GM20000 (cell line): ENCODE measurements at regions not wholly inside any gene's neighbourhood (a gene's known extent, or its start where the extent isn't known, plus 50 kb on each side); places are given as distances from the start of the nearest gene placed in this dataset.

ENCODE experiments used
- DNase-seq: peaks from one replicate; pipeline ENCODE4 v3.0.0; 2012; ENCODE audit warnings: low spot score
- TF ChIP-seq, protein P1 (sequence below): IDR thresholded peaks from 2 replicates; pipeline ENCODE4 v1.5.1; 2012; ENCODE audit warnings: mild to moderate bottlenecking, control low read depth; ENCODE audit errors: extremely low read depth, missing control alignments

GRCh38 chr3:168469436-168469835 is 373.7 kb upstream of the GOLIM4 start:
- TF ChIP-seq, protein P1, sequence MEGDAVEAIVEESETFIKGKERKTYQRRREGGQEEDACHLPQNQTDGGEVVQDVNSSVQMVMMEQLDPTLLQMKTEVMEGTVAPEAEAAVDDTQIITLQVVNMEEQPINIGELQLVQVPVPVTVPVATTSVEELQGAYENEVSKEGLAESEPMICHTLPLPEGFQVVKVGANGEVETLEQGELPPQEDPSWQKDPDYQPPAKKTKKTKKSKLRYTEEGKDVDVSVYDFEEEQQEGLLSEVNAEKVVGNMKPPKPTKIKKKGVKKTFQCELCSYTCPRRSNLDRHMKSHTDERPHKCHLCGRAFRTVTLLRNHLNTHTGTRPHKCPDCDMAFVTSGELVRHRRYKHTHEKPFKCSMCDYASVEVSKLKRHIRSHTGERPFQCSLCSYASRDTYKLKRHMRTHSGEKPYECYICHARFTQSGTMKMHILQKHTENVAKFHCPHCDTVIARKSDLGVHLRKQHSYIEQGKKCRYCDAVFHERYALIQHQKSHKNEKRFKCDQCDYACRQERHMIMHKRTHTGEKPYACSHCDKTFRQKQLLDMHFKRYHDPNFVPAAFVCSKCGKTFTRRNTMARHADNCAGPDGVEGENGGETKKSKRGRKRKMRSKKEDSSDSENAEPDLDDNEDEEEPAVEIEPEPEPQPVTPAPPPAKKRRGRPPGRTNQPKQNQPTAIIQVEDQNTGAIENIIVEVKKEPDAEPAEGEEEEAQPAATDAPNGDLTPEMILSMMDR, result no peak
- DNase-seq, result no peak

DNA sequence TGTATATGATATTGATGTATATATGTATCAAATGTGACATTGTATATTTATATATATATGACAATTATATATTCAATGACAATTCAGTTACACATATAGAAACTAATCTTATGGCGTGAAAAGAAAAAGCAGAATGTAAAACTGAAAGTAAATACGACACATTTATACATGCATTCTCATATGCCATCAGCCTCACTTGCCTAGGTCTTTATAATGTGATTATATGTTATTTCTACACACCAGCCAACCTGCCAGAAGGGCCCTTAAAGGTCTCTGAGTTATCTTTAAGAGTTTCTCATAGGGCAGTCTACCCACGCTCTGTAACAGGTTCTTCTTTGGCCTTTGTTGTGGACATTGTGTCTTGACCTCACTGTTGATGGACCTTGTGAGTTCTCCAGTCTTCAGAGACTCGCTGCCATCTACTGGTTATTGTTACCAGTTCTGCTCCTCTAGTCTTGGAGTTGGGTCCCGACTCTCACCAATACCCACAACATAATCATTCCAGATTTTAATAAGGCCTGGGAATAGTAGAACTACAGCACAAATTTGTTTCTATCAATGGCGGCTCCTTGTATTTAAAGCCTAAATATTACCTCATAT is 371.5 kb upstream of the GOLIM4 start:
- TF ChIP-seq, protein P1, result peak; percentile 27
- DNase-seq, result peak; percentile 23

GRCh38 chr3:168461793-168462192 is 366.1 kb upstream of the GOLIM4 start:
- no peak for DNase-seq
- TF ChIP-seq, protein P1, result no peak

GRCh38 chr3:168459226-168459784 is 363.6 kb upstream of the GOLIM4 start:
- DNase-seq, result no peak
- TF ChIP-seq, protein P1, result no peak

GRCh38 chr3:168457954-168458539 is 362.3 kb upstream of the GOLIM4 start:
- DNase-seq, result no peak
- TF ChIP-seq, protein P1, result no peak

GRCh38 chr3:168455814-168456213 is 360.1 kb upstream of the GOLIM4 start:
- TF ChIP-seq, protein P1, result no peak
- no peak for DNase-seq

DNA sequence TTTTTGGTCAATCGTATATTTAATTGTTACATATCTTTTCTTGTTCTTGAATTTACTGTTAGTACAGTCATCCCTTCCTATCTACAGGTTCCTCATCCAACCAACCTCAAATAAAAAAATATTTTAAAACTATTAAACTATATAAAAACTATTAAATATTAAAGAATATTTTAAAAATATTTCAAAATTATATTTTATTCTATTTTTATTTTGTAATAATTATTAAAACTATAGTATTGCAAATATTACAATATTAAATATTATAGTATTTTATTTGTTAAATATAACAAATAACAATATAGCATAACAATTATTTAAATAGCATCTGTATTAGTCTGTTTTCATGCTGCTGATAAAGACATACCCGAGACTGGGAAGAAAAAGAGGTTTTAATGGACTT is 357.9 kb upstream of the GOLIM4 start:
- TF ChIP-seq, protein P1, result no peak
- DNase-seq, result no peak
